ENCODE measurements at regions not wholly inside any gene's neighbourhood (a gene's known extent, or its start where the extent isn't known, plus 50 kb on each side); places are given as distances from the start of the nearest gene placed in this dataset.

DNA sequence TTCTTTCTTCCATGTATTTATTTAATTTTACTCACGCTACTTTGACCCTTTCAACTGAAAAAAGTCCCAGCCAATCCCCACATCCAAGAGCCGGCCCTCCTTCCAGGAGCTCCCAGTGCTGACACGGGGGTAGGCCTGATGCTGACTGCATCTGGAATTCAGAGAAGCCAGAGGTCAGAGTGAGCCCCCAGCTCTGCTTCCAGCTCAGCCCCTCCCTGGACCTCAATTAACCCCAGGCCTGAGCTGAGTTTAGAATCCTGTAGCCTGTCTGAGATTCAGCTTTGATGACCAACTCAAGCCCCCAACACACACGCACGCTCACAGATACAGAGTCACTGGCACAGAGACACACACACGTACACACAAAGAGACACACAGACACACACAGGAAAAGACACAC, 247.9 kb downstream of the NPHP4 start:
- TF ChIP-seq, protein P1, sequence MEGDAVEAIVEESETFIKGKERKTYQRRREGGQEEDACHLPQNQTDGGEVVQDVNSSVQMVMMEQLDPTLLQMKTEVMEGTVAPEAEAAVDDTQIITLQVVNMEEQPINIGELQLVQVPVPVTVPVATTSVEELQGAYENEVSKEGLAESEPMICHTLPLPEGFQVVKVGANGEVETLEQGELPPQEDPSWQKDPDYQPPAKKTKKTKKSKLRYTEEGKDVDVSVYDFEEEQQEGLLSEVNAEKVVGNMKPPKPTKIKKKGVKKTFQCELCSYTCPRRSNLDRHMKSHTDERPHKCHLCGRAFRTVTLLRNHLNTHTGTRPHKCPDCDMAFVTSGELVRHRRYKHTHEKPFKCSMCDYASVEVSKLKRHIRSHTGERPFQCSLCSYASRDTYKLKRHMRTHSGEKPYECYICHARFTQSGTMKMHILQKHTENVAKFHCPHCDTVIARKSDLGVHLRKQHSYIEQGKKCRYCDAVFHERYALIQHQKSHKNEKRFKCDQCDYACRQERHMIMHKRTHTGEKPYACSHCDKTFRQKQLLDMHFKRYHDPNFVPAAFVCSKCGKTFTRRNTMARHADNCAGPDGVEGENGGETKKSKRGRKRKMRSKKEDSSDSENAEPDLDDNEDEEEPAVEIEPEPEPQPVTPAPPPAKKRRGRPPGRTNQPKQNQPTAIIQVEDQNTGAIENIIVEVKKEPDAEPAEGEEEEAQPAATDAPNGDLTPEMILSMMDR (IDR thresholded peaks at IDR 0.05), result no peak
- TF ChIP-seq POLR2AphosphoS5 (IDR thresholded peaks at IDR 0.05), result no peak

Data from breast epithelium (tissue), 3 donors.